MM.1S (cell line): ENCODE measurements at regions not wholly inside any gene's neighbourhood (a gene's known extent, or its start where the extent isn't known, plus 50 kb on each side); places are given as distances from the start of the nearest gene placed in this dataset.

ENCODE experiments used
- CTCF ChIP-seq: fragments of 300-600 bp; sonication (generic); IDR thresholded peaks from 2 replicates; pipeline ENCODE4 v1.5.1; 2016; ENCODE audit warnings: antibody characterized with exemption, low read length, mixed read lengths
- EZH2 ChIP-seq: fragments of 300-600 bp; sonication (generic); optimal IDR thresholded peaks from 2 replicates; pipeline ENCODE3; 2017; ENCODE audit warnings: low read depth, mild to moderate bottlenecking, antibody characterized with exemption, low read length, mixed read lengths

- TF ChIP-seq CTCF = peak; percentile 24
- TF ChIP-seq EZH2 = no peak
Measured at GRCh38 chr10:78599122-78599853, 469.5 kb upstream of the ZMIZ1 start.
